ENCODE measurements at regions not wholly inside any gene's neighbourhood (a gene's known extent, or its start where the extent isn't known, plus 50 kb on each side); places are given as distances from the start of the nearest gene placed in this dataset.

DNA sequence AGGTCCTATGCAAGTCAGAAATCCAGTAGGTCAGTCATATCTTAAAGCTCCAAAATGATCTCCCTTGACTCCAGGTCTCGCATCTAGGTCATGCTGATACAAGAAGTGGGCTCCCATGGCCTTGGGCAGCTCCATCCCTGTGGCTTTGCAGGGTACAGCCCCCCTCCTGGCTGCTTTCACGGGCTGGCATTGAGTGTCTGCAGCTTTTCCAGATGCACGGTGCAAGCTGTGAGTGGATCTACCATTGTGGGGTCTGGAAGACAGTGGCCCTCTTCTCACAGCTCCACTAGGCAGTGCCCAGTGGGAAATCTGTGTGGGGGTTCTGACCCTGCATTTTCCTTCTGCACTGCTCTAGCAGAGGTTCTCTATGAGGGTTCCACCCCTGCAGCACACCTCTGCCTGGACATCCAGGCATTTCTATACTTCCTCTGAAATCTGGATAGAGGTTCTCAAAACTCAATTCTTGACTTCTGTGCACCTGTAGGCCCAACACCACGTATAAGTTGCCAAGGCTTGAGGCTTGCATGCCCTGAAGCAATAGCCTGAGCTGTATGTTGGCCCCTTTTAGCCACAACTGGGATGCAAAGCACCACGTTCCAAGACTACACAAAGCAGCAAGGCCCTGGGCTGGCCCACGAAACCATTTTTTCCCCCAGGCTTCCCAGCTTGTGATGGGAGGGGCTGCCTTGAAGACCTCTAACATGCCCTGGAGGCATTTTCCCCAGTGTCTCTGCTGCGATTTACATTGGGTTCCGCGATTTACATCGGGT, 472.7 kb downstream of the NPHP4 start:
- H3K36me3 ChIP-seq (ENCODE audit: control insufficient read depth, low read depth, low read length), result no peaks in the 10 kb centered on the region
- H3K9me3 ChIP-seq (ENCODE audit: control insufficient read depth, low read depth, low read length), result no peaks in the 10 kb centered on the region

DNA sequence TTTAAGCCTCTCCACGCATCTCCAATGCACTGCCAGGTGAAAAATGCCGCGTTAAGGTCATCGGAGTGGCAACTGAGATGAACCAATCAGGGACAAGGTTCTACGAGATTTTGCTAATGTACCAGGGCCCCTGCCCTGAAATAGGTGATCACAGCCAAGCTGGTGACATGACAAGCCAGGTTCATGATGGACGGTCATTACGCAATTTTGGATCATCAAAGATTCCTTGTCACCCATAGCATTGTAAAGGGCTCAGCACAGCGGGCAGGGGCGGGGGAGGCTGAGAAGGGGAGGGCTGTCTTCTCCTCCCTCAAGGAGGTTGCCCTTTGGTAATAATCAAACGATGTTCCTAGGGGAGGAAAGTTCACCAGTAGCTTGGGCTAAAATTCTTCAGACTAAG, 475.5 kb downstream of the NPHP4 start:
- Histone ChIP-seq H3K36me3 (ENCODE audit: control insufficient read depth, low read depth, low read length) (no peaks in the 10 kb centered on the region), H3K9me3 (ENCODE audit: control insufficient read depth, low read depth, low read length) (no peaks in the 10 kb centered on the region), H3K9ac (ENCODE audit: low read length) (no peak overlapping the region), H3K27ac (ENCODE audit: low read length) (no peak overlapping the region), H3K4me1 (ENCODE audit: control insufficient read depth, low read depth, low read length) (no peaks in the 10 kb centered on the region), H3K27me3 (ENCODE audit: control insufficient read depth, insufficient read depth, low read length) (no peaks in the 10 kb centered on the region), H3K4me3 (ENCODE audit: low read length) (no peak overlapping the region)

More for the DNA sequence above, 472.7 kb downstream of the NPHP4 start:
- no peak overlapping the region for H3K27ac ChIP-seq (ENCODE audit: low read length)
- no peaks in the 10 kb centered on the region for H3K27me3 ChIP-seq (ENCODE audit: control insufficient read depth, insufficient read depth, low read length)
- no peak overlapping the region for H3K9ac ChIP-seq (ENCODE audit: low read length)
- H3K4me3 ChIP-seq (ENCODE audit: low read length), result no peak overlapping the region
- H3K4me1 ChIP-seq (ENCODE audit: control insufficient read depth, low read depth, low read length), result no peaks in the 10 kb centered on the region

DNA sequence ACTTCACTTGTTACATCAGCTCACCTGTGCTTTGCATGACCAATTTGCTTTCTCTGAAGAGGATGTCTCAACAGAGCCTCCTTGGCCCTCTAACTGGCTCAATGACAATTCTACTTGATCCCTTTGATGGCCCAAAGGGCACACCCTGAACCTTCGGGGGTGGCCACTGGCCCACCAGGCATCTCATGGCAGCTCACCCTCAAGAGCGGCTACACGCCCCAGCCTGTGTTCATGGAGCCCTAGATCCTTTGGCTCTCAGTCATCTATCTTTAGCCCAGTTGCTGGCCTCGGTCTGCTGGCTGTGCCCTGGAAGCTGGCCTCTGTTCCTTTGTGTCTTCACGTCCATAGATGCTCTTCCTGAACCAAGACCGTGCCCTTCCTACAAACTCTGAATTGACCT, 476.7 kb downstream of the NPHP4 start:
- Histone ChIP-seq H3K4me1 (ENCODE audit: control insufficient read depth, low read depth, low read length) (no peaks in the 10 kb centered on the region), H3K9me3 (ENCODE audit: control insufficient read depth, low read depth, low read length) (no peaks in the 10 kb centered on the region), H3K4me3 (ENCODE audit: low read length) (no peak overlapping the region), H3K36me3 (ENCODE audit: control insufficient read depth, low read depth, low read length) (no peaks in the 10 kb centered on the region), H3K27me3 (ENCODE audit: control insufficient read depth, insufficient read depth, low read length) (no peaks in the 10 kb centered on the region), H3K9ac (ENCODE audit: low read length) (no peak overlapping the region), H3K27ac (ENCODE audit: low read length) (no peak overlapping the region)

DNA sequence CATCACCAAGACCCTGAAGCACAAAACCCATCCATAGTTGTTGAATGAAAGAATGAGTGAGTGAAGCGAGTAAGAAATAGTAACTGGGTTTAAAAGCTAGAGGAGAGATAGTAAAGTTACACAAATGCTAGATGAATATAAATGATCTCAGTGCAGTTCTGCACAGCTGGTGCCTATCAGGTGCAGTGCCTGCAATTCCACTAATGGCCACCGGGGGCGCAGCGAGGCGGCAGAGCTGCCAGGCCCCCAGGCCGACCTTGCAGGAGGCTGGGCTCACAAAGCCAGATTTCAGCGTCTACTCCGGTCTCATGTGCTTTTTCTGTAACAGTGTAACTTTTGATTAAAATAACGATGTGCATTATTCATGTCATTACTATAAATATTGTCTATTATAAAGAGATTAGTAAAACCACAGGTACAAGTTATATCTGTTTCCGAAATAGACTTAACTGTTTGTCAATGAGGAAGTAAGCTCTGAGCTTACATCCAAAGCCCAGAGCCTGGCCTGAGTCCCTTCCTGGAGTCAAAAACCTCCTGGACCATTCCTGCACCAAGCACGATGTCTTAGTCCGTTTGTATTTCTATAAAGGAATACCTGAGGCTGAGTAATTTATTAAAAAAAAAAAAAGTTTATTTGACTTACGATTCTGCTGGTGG, 477.6 kb downstream of the NPHP4 start:
- no peak overlapping the region for H3K9ac ChIP-seq (ENCODE audit: low read length)
- H3K4me1 ChIP-seq (ENCODE audit: control insufficient read depth, low read depth, low read length), result no peaks in the 10 kb centered on the region
- H3K27me3 ChIP-seq (ENCODE audit: control insufficient read depth, insufficient read depth, low read length), result no peaks in the 10 kb centered on the region
- no peaks in the 10 kb centered on the region for H3K36me3 ChIP-seq (ENCODE audit: control insufficient read depth, low read depth, low read length)
- H3K27ac ChIP-seq (ENCODE audit: low read length), result no peak overlapping the region
- H3K4me3 ChIP-seq (ENCODE audit: low read length), result no peak overlapping the region
- no peaks in the 10 kb centered on the region for H3K9me3 ChIP-seq (ENCODE audit: control insufficient read depth, low read depth, low read length)

DNA sequence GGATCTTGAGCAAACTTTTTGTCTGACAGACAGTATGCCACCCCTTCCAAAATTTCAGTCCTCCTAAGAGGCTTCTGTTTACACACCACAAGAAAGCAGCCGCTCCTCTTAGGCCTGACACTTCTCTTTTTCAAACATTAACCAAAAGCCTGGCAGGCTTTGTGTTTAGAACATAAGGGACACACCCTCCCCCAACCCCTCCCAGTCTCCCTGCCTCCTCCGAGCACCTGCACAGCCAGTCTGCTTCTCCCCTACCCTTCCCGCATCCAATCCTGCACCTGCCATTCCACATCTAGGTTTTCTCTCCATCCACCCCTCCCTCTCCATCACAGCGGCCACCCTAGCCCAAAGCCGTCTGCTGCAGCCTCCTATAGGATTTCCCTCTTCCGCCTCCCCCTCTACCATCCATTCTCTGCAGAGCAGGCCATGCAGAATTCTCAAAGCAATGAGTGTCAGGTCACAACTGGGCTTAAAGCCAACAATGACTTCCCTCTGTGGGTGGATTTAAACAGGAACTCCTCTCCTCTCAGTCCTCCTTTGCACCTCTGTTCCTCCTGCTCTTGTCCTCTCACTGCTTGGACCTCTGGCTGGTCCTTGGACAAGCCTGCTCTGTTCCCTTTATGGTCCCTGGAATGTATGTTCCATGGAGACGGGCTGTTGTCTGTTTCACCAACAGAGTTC, 478.2 kb downstream of the NPHP4 start:
- no peaks in the 10 kb centered on the region for H3K27me3 ChIP-seq (ENCODE audit: control insufficient read depth, insufficient read depth, low read length)
- no peak overlapping the region for H3K4me3 ChIP-seq (ENCODE audit: low read length)
- no peak overlapping the region for H3K27ac ChIP-seq (ENCODE audit: low read length)
- H3K36me3 ChIP-seq (ENCODE audit: control insufficient read depth, low read depth, low read length), result no peaks in the 10 kb centered on the region
- H3K9me3 ChIP-seq (ENCODE audit: control insufficient read depth, low read depth, low read length), result no peaks in the 10 kb centered on the region
- no peak overlapping the region for H3K9ac ChIP-seq (ENCODE audit: low read length)
- no peaks in the 10 kb centered on the region for H3K4me1 ChIP-seq (ENCODE audit: control insufficient read depth, low read depth, low read length)

DNA sequence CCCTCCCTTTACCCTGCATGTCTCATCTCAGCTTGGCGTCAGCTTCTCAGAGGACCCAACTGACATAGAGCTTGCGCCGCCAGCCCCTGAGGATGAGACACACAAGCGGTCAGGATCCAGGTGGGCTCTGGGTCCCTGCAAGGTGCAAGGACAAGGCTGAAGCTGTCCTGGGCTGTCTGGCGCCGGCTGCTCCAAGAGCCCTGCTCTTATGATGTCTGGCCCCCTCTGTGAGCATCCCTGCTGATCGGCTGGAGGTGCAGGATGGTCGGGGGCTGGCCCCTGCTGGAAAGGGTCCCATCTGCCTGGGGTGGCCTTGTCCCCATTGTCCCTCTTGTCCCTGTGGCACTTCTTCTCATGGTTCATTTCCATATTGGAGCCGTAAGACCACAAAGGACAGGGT, 479.0 kb downstream of the NPHP4 start:
- Histone ChIP-seq H3K36me3 (ENCODE audit: control insufficient read depth, low read depth, low read length) (no peaks in the 10 kb centered on the region), H3K9ac (ENCODE audit: low read length) (no peak overlapping the region), H3K27ac (ENCODE audit: low read length) (no peak overlapping the region), H3K4me3 (ENCODE audit: low read length) (no peak overlapping the region), H3K27me3 (ENCODE audit: control insufficient read depth, insufficient read depth, low read length) (no peaks in the 10 kb centered on the region), H3K9me3 (ENCODE audit: control insufficient read depth, low read depth, low read length) (no peaks in the 10 kb centered on the region), H3K4me1 (ENCODE audit: control insufficient read depth, low read depth, low read length) (no peaks in the 10 kb centered on the region)

DNA sequence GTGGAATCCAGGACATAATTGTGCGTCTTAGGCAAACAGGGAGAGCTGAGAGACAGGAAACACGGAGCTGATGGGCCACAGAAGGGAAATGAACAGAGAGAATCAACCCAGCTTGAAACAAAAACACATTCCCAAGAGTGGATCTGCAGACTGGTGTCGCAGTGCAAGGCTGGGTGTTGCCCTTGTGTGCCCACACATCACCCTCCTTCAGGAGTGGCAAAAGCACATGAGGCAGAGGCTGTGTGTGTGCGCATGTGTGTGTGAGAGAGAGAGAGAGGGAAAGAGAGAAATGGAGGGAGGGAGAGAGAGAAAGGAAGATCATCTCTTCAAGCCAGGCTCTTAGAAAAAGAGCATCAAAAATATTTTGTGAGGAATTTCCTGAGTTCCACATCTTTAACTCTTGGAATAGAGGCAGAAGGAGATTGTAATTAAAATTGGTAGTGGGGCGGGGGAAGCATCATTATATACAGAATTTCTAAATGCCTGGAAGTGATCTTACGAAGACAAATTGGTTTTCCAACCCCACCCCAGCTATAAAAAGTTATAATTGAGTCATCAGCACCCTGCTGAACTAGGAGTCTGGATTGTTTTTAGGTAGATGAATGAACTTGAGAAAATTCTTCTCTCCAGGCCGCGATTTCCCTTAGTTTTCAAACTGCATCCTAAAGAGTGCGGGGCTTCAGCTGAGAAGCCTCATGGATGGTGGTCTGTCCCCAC, 480.7 kb downstream of the NPHP4 start:
- Histone ChIP-seq H3K9me3 (ENCODE audit: control insufficient read depth, low read depth, low read length) (no peaks in the 10 kb centered on the region), H3K36me3 (ENCODE audit: control insufficient read depth, low read depth, low read length) (no peaks in the 10 kb centered on the region), H3K4me1 (ENCODE audit: control insufficient read depth, low read depth, low read length) (no peaks in the 10 kb centered on the region), H3K27me3 (ENCODE audit: control insufficient read depth, insufficient read depth, low read length) (no peaks in the 10 kb centered on the region), H3K9ac (ENCODE audit: low read length) (no peak overlapping the region), H3K4me3 (ENCODE audit: low read length) (no peak overlapping the region), H3K27ac (ENCODE audit: low read length) (no peak overlapping the region)

DNA sequence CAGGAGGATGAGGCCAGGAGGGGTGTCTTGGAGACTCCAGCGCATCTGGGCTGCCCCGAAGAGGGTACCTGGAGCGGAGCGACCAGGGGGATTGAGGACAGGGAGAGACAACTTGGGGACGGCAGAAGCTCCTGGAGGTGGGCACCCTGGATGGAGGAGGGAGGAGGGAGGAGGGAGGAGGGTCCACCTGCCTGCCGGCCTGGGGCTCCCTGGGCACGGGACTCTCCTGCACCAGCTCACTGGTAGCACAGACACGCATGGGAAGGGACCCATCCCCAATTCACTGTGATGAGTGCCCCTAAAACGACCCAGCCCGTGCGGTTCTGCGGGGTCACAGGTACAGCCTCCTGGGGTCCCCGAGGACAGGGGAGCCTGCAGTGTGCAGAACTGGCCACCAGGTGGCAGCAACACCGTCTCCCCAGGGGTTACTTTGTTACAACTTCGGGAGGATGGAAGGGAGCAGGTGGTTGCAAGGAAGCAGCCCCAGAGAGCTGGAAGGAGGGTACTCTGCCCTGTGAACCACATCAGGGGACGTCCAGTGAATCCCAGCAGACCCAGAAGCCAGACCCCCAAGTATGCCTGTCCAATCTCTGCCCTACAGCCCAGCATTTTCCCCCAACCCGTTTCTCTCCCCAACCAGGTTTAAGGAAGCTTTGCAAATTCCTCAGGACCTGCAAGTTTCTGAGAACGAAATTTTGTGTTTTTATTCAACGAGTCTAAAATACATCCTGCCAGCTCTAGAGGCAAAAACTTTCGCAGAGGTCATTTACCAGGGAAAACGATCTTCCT, 482.4 kb downstream of the NPHP4 start:
- Histone ChIP-seq H3K4me3 (ENCODE audit: low read length) (no peak overlapping the region), H3K27ac (ENCODE audit: low read length) (no peak overlapping the region), H3K9me3 (ENCODE audit: control insufficient read depth, low read depth, low read length) (no peaks in the 10 kb centered on the region), H3K36me3 (ENCODE audit: control insufficient read depth, low read depth, low read length) (no peaks in the 10 kb centered on the region), H3K27me3 (ENCODE audit: control insufficient read depth, insufficient read depth, low read length) (no peaks in the 10 kb centered on the region), H3K4me1 (ENCODE audit: control insufficient read depth, low read depth, low read length) (no peaks in the 10 kb centered on the region), H3K9ac (ENCODE audit: low read length) (no peak overlapping the region)

DNA sequence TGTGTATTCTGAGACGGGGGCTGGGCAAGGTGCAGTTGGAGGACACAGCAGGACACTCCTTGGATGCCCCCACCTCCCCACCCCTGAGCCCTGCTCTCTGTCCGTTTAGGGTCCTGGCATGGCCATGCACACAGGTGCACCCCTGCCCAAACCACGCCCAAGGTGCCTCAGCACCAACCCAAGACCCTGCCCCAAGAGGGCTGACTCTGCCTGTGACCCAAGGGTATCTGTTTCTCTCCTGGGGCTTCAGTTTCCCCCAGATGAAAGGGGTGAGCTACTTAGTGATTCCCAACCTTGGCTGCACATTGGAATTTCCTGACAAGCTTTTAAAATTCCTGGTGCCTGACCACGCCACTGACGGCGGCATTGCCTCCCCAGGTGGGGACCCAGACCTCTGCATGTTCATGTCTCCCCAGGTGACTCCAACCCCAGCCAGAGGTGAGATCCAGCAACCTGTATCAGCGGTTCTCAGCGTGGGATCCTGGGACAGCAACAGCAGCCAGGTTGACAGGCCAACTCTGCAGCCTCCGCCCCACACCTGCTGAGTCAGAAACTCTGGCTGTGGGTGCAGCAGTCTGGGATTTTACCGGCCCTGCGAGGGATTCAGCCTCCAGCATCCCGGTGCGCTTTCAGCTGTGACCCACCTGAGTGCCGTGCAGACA, 483.4 kb downstream of the NPHP4 start:
- no peak overlapping the region for H3K27ac ChIP-seq (ENCODE audit: low read length)
- no peaks in the 10 kb centered on the region for H3K36me3 ChIP-seq (ENCODE audit: control insufficient read depth, low read depth, low read length)
- no peaks in the 10 kb centered on the region for H3K4me1 ChIP-seq (ENCODE audit: control insufficient read depth, low read depth, low read length)
- no peak overlapping the region for H3K4me3 ChIP-seq (ENCODE audit: low read length)
- H3K9ac ChIP-seq (ENCODE audit: low read length), result no peak overlapping the region
- no peaks in the 10 kb centered on the region for H3K9me3 ChIP-seq (ENCODE audit: control insufficient read depth, low read depth, low read length)
- no peaks in the 10 kb centered on the region for H3K27me3 ChIP-seq (ENCODE audit: control insufficient read depth, insufficient read depth, low read length)

DNA sequence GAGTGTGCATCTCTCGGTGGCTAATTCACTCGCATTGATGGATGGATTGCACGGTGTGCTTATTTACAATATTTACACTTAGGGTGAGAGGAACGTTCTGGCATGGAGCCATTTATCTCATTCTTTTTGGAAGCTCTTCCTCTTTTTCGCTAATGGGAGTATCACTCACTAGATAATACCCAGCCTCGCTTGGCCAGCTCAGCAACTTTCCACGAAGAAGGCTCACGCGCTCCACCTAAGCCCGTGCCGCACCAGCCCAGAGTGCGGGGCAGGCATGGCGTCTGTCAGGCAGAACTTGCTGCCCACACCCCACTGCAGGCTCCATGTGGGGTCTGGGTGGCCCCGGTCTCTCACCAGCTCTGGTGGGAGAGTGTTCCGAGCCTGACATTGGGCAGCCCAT, 484.9 kb downstream of the NPHP4 start:
- Histone ChIP-seq H3K4me1 (ENCODE audit: control insufficient read depth, low read depth, low read length) (no peaks in the 10 kb centered on the region), H3K4me3 (ENCODE audit: low read length) (no peak overlapping the region), H3K9me3 (ENCODE audit: control insufficient read depth, low read depth, low read length) (no peaks in the 10 kb centered on the region), H3K9ac (ENCODE audit: low read length) (no peak overlapping the region), H3K36me3 (ENCODE audit: control insufficient read depth, low read depth, low read length) (no peaks in the 10 kb centered on the region), H3K27ac (ENCODE audit: low read length) (no peak overlapping the region), H3K27me3 (ENCODE audit: control insufficient read depth, insufficient read depth, low read length) (no peaks in the 10 kb centered on the region)
